ENCODE measurements at regions not wholly inside any gene's neighbourhood (a gene's known extent, or its start where the extent isn't known, plus 50 kb on each side); places are given as distances from the start of the nearest gene placed in this dataset.

DNA sequence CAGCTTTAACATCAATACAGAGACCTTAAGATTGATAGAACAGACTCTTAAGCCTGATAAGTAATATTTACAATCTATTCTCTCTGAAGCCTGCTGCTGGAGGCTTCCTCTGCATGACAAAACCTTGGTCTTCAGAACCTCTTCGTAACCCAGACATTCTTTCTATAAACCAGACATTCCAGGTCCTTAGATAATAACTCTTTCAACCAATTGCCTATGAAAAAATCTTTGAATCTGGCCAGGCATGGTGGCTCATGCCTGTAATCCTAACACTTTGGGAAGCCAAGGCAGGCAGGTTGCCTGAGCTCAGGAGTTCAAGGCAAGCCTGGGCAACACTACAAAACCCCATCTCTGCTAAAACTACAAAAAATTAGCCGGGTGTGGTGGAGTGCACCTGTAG is 327.8 kb downstream of the ENC1 start:
- no peaks in the 10 kb centered on the region for H3K36me3 ChIP-seq (ENCODE audit: control insufficient read depth in 2 of 2, insufficient read depth in 2 of 2, low read length in 1 of 2)
- H3K4me2 ChIP-seq (ENCODE audit: control insufficient read depth, insufficient read depth) = no peak overlapping the region
- no peak overlapping the region for H2AFZ ChIP-seq (ENCODE audit: control insufficient read depth, low read depth, low read length)
- intact Hi-C loops (cut with micrococcal nuclease; ENCODE audit: unreplicated experiment) = no loop called here
- DNase-seq (ENCODE audit: low read depth, low spot score) (no peak), FAIRE-seq (no peak), ATAC-seq (no peak)
- ChIA-PET POLR2A (no interaction called here), SMC1A (ENCODE audit: uncharacterized antibody, unreplicated experiment) (no interaction called here), CTCF (no interaction called here), RAD21 (ENCODE audit: unreplicated experiment) (no interaction called here)
- H3K27me3 ChIP-seq (replicated peaks in 1 of 2; ENCODE audit: control insufficient read depth in 2 of 2, insufficient read depth in 2 of 2, low read length in 1 of 2) = no peaks in the 10 kb centered on the region
- H3K4me3 ChIP-seq = no peak overlapping the region
- H3K4me1 ChIP-seq (ENCODE audit: control insufficient read depth, insufficient read depth, low read length) = peaks cover 14% of the 10 kb centered on the region
- H3K9me3 ChIP-seq (replicated peaks; ENCODE audit: control insufficient read depth, insufficient read depth, low read length) = 0 out of 3 replicates have a peak, but pooled peaks cover 1% of the 10 kb centered on the region
- 22% methylated on average over 2 of the region's 2 CpGs for WGBS (ENCODE audit: insufficient coverage, insufficient replicate concordance, low lambda C conversion rate, missing lambda C conversion rate)
- no peaks in the 10 kb centered on the region for H4K20me1 ChIP-seq (ENCODE audit: control insufficient read depth, insufficient read depth)
- no peaks in the 10 kb centered on the region for H3K79me2 ChIP-seq (ENCODE audit: control insufficient read depth, insufficient read depth, low read length)
- no peak overlapping the region for H3K27ac ChIP-seq (ENCODE audit: control insufficient read depth, insufficient read depth)
- in situ Hi-C loops (cut with MboI) = no loop called here
- no peak overlapping the region for H3K9ac ChIP-seq (ENCODE audit: control insufficient read depth, insufficient read depth, low read length)
- no TSS peak for BruUV-seq (replicated peaks)
- TF ChIP-seq, protein P1, sequence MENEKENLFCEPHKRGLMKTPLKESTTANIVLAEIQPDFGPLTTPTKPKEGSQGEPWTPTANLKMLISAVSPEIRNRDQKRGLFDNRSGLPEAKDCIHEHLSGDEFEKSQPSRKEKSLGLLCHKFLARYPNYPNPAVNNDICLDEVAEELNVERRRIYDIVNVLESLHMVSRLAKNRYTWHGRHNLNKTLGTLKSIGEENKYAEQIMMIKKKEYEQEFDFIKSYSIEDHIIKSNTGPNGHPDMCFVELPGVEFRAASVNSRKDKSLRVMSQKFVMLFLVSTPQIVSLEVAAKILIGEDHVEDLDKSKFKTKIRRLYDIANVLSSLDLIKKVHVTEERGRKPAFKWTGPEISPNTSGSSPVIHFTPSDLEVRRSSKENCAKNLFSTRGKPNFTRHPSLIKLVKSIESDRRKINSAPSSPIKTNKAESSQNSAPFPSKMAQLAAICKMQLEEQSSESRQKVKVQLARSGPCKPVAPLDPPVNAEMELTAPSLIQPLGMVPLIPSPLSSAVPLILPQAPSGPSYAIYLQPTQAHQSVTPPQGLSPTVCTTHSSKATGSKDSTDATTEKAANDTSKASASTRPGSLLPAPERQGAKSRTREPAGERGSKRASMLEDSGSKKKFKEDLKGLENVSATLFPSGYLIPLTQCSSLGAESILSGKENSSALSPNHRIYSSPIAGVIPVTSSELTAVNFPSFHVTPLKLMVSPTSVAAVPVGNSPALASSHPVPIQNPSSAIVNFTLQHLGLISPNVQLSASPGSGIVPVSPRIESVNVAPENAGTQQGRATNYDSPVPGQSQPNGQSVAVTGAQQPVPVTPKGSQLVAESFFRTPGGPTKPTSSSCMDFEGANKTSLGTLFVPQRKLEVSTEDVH (IDR thresholded peaks at IDR 0.05; ENCODE audit: low read depth, partially characterized antibody) = no peak
- TF ChIP-seq PAX8 (IDR thresholded peaks at IDR 0.05) (no peak), HDAC2 (IDR thresholded peaks at IDR 0.05) (no peak), POLR2A (IDR thresholded peaks at IDR 0.05; ENCODE audit: low read depth, low read length) (no peak), CEBPB (IDR thresholded peaks at IDR 0.05; ENCODE audit: borderline replicate concordance in 1 of 2, low read depth in 2 of 2, low read length in 2 of 2) (no peak), ATF7 (IDR thresholded peaks at IDR 0.05; ENCODE audit: low read depth) (no peak), MTA2 (IDR thresholded peaks at IDR 0.05; ENCODE audit: low read depth) (no peak), POLR2AphosphoS5 (IDR thresholded peaks at IDR 0.05; ENCODE audit: low read length) (no peak), SREBF1 (IDR thresholded peaks at IDR 0.05; ENCODE audit: low read length) (no peak), SUPT20H (IDR thresholded peaks at IDR 0.05; ENCODE audit: borderline replicate concordance, control insufficient read depth, low read depth, low read length) (no peak), BCL11A (IDR thresholded peaks at IDR 0.05; ENCODE audit: low read depth, low read length) (no peak), BHLHE40 (IDR thresholded peaks at IDR 0.05; ENCODE audit: borderline replicate concordance in 1 of 2, low read depth in 2 of 2, low read length in 1 of 2) (no peak), RELA (IDR thresholded peaks at IDR 0.05; ENCODE audit: borderline replicate concordance, partially characterized antibody) (no peak)
- TF ChIP-seq, protein P2, sequence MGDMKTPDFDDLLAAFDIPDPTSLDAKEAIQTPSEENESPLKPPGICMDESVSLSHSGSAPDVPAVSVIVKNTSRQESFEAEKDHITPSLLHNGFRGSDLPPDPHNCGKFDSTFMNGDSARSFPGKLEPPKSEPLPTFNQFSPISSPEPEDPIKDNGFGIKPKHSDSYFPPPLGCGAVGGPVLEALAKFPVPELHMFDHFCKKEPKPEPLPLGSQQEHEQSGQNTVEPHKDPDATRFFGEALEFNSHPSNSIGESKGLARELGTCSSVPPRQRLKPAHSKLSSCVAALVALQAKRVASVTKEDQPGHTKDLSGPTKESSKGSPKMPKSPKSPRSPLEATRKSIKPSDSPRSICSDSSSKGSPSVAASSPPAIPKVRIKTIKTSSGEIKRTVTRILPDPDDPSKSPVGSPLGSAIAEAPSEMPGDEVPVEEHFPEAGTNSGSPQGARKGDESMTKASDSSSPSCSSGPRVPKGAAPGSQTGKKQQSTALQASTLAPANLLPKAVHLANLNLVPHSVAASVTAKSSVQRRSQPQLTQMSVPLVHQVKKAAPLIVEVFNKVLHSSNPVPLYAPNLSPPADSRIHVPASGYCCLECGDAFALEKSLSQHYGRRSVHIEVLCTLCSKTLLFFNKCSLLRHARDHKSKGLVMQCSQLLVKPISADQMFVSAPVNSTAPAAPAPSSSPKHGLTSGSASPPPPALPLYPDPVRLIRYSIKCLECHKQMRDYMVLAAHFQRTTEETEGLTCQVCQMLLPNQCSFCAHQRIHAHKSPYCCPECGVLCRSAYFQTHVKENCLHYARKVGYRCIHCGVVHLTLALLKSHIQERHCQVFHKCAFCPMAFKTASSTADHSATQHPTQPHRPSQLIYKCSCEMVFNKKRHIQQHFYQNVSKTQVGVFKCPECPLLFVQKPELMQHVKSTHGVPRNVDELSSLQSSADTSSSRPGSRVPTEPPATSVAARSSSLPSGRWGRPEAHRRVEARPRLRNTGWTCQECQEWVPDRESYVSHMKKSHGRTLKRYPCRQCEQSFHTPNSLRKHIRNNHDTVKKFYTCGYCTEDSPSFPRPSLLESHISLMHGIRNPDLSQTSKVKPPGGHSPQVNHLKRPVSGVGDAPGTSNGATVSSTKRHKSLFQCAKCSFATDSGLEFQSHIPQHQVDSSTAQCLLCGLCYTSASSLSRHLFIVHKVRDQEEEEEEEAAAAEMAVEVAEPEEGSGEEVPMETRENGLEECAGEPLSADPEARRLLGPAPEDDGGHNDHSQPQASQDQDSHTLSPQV (IDR thresholded peaks at IDR 0.05) = no peak
- TF ChIP-seq, protein P3, sequence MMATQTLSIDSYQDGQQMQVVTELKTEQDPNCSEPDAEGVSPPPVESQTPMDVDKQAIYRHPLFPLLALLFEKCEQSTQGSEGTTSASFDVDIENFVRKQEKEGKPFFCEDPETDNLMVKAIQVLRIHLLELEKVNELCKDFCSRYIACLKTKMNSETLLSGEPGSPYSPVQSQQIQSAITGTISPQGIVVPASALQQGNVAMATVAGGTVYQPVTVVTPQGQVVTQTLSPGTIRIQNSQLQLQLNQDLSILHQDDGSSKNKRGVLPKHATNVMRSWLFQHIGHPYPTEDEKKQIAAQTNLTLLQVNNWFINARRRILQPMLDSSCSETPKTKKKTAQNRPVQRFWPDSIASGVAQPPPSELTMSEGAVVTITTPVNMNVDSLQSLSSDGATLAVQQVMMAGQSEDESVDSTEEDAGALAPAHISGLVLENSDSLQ (IDR thresholded peaks at IDR 0.05) = no peak
